WTC11 (cell line): ENCODE measurements at regions not wholly inside any gene's neighbourhood (a gene's known extent, or its start where the extent isn't known, plus 50 kb on each side); places are given as distances from the start of the nearest gene placed in this dataset.

ENCODE experiments used
- ATAC-seq: fragments of 200-7000 bp; cut with Tn5 transposase; 2 replicates; pipeline ENCODE4 v1.10.0; 2021; ENCODE audit warnings: mild to moderate bottlenecking, moderate library complexity
- CTCF ChIA-PET: fragments of 300-600 bp; sonication (Branson Sonifier 250); formaldehyde crosslinking; loops from one replicate; lab custom pipeline; 2021; ENCODE audit warnings: antibody characterized with exemption; lab: Charles Lee
- POLR2A ChIA-PET: fragments of 350-600 bp; sonication (Branson Sonifier 250); formaldehyde crosslinking; loops from one replicate; lab custom pipeline; 2021; ENCODE audit warnings: antibody characterized with exemption; lab: Charles Lee
- DNase-seq: peaks from one replicate; pipeline ENCODE4 v3.0.0; 2021; ENCODE audit warnings: low spot score
- H3K27ac Mint-ChIP-seq: 2 replicates; pipeline ENCODE4 v1.8.0; 2021; ENCODE audit warnings: mixed read lengths
- H3K27me3 Mint-ChIP-seq: 2 replicates; pipeline ENCODE4 v1.8.0; 2021; ENCODE audit warnings: low read depth, mild to moderate bottlenecking, moderate library complexity, mixed read lengths
- H3K36me3 Mint-ChIP-seq: 2 replicates; pipeline ENCODE4 v1.8.0; 2021; ENCODE audit warnings: mixed read lengths
- H3K4me1 Mint-ChIP-seq: 2 replicates; pipeline ENCODE4 v1.8.0; 2022; ENCODE audit warnings: mixed read lengths
- H3K4me3 Mint-ChIP-seq: 2 replicates; pipeline ENCODE4 v1.8.0; 2021; ENCODE audit warnings: mild to moderate bottlenecking, moderate library complexity, mixed read lengths
- H3K9me3 Mint-ChIP-seq: 2 replicates; pipeline ENCODE4 v1.8.0; 2021; ENCODE audit warnings: mixed read lengths
- ATF1 ChIP-seq: sonication (generic); formaldehyde crosslinking; IDR thresholded peaks from 2 replicates; pipeline ENCODE4 v1.8.1; 2023; ENCODE audit warnings: mild to moderate bottlenecking, moderate library complexity, missing genetic modification reagents
- CREB1 ChIP-seq: sonication (generic); formaldehyde crosslinking; IDR thresholded peaks from 2 replicates; pipeline ENCODE4 v1.8.0; 2023; ENCODE audit warnings: mild to moderate bottlenecking, missing genetic modification reagents
- CTCF ChIP-seq: fragments of 200-600 bp; IDR thresholded peaks from 2 replicates; pipeline ENCODE4 v1.8.0; 2022; ENCODE audit warnings: antibody characterized with exemption
- E2F5 ChIP-seq: sonication (generic); formaldehyde crosslinking; IDR thresholded peaks from 2 replicates; pipeline ENCODE4 v1.8.1; 2022; ENCODE audit warnings: mild to moderate bottlenecking, moderate library complexity, missing genetic modification reagents
- ELF4 ChIP-seq: sonication (generic); formaldehyde crosslinking; IDR thresholded peaks from 2 replicates; pipeline ENCODE4 v1.8.1; 2022; ENCODE audit warnings: low read depth, mild to moderate bottlenecking, moderate library complexity, missing genetic modification reagents
- ERG ChIP-seq: fragments of 250-450 bp; sonication (Bioruptor Pico); IDR thresholded peaks from 2 replicates; pipeline ENCODE4 v1.8.0; 2021; ENCODE audit warnings: mild to moderate bottlenecking
- FOXP1 ChIP-seq: sonication (generic); formaldehyde crosslinking; IDR thresholded peaks from 2 replicates; pipeline ENCODE4 v1.8.0; 2022; ENCODE audit warnings: missing genetic modification reagents, mild to moderate bottlenecking, moderate library complexity, borderline replicate concordance
- IRF1 ChIP-seq: sonication (generic); formaldehyde crosslinking; IDR thresholded peaks from 2 replicates; pipeline ENCODE4 v1.8.0; 2023; ENCODE audit warnings: missing genetic modification reagents
- IRF2 ChIP-seq: sonication (generic); formaldehyde crosslinking; IDR thresholded peaks from 2 replicates; pipeline ENCODE4 v1.8.0; 2022; ENCODE audit warnings: low read depth, missing genetic modification reagents, borderline replicate concordance
- JUN ChIP-seq: sonication (generic); formaldehyde crosslinking; IDR thresholded peaks from 2 replicates; pipeline ENCODE4 v1.8.0; 2023; ENCODE audit warnings: mild to moderate bottlenecking, missing genetic modification reagents
- MAX ChIP-seq: sonication (generic); formaldehyde crosslinking; IDR thresholded peaks from 2 replicates; pipeline ENCODE4 v1.8.0; 2022; ENCODE audit warnings: mild to moderate bottlenecking, missing genetic modification reagents
- NFE2L1 ChIP-seq: sonication (generic); formaldehyde crosslinking; IDR thresholded peaks from 2 replicates; pipeline ENCODE4 v1.8.1; 2023; ENCODE audit warnings: missing genetic modification reagents
- NR1H2 ChIP-seq: sonication (generic); formaldehyde crosslinking; IDR thresholded peaks from 2 replicates; pipeline ENCODE4 v1.9.0; 2021; ENCODE audit warnings: mild to moderate bottlenecking, moderate library complexity, missing genetic modification reagents
- NR3C1 ChIP-seq: sonication (generic); formaldehyde crosslinking; conservative IDR thresholded peaks from 2 replicates; pipeline ENCODE4 v1.8.1; 2023; ENCODE audit warnings: low read depth, mild to moderate bottlenecking, missing genetic modification reagents
- SMAD4 ChIP-seq: sonication (generic); formaldehyde crosslinking; IDR thresholded peaks from 2 replicates; pipeline ENCODE4 v1.8.0; 2022; ENCODE audit warnings: mild to moderate bottlenecking, missing genetic modification reagents
- SOX15 ChIP-seq: fragments of 250-450 bp; sonication (Bioruptor Pico); IDR thresholded peaks from 2 replicates; pipeline ENCODE4 v1.9.0; 2021; ENCODE audit warnings: mild to moderate bottlenecking
- TEAD4 ChIP-seq: sonication (generic); formaldehyde crosslinking; IDR thresholded peaks from 2 replicates; pipeline ENCODE4 v1.8.0; 2022; ENCODE audit warnings: mild to moderate bottlenecking, missing genetic modification reagents
- USF2 ChIP-seq: sonication (generic); formaldehyde crosslinking; IDR thresholded peaks from 2 replicates; pipeline ENCODE4 v1.8.1; 2023; ENCODE audit warnings: mild to moderate bottlenecking, missing genetic modification reagents, moderate library complexity
- ZBTB43 ChIP-seq: sonication (generic); formaldehyde crosslinking; IDR thresholded peaks from 2 replicates; pipeline ENCODE4 v1.8.1; 2023; ENCODE audit warnings: mild to moderate bottlenecking, missing genetic modification reagents
- ZNF121 ChIP-seq: sonication (generic); formaldehyde crosslinking; IDR thresholded peaks from 2 replicates; pipeline ENCODE4 v1.8.0; 2023; ENCODE audit warnings: missing genetic modification reagents
- ZNF317 ChIP-seq: sonication (generic); formaldehyde crosslinking; IDR thresholded peaks from 2 replicates; pipeline ENCODE4 v1.8.1; 2023; ENCODE audit warnings: low read depth, mild to moderate bottlenecking, moderate library complexity, missing genetic modification reagents, borderline replicate concordance
- ZNF423 ChIP-seq: fragments of 250-450 bp; sonication (Bioruptor Pico); IDR thresholded peaks from 2 replicates; pipeline ENCODE4 v2.1.2; 2022; ENCODE audit warnings: mild to moderate bottlenecking, moderate library complexity
- ZNF512 ChIP-seq: sonication (generic); formaldehyde crosslinking; IDR thresholded peaks from 2 replicates; pipeline ENCODE4 v1.8.1; 2022; ENCODE audit warnings: missing genetic modification reagents, borderline replicate concordance

- Mint-ChIP-seq H3K36me3 (peaks cover 10% of the 10 kb centered on the region; the same call in 1 of the 2 replicates), H3K9me3 (peaks cover 13% of the 10 kb centered on the region), H3K27ac (no peak overlapping the region), H3K4me1 (peaks cover 6% of the 10 kb centered on the region; the same call in 1 of the 2 replicates), H3K4me3 (no peak overlapping the region), H3K27me3 (no peaks in the 10 kb centered on the region; the same call in 1 of the 2 replicates)
- CTCF ChIA-PET: no interaction called here
- POLR2A ChIA-PET: no interaction called here
- DNase-seq: no peak
- ATAC-seq: no peak
- no peak for TF ChIP-seq ZNF423
- no peak for TF ChIP-seq ERG (CRISPR knock-in tag)
- no peak for TF ChIP-seq ATF1
- TF ChIP-seq JUN (CRISPR knock-in tag): no peak
- TF ChIP-seq TEAD4 (CRISPR knock-in tag): no peak
- no peak for TF ChIP-seq ZNF317
- no peak for TF ChIP-seq IRF2 (CRISPR knock-in tag)
- TF ChIP-seq ZNF121 (CRISPR knock-in tag): no peak
- no peak for TF ChIP-seq NFE2L1 (CRISPR knock-in tag)
- no peak for TF ChIP-seq ELF4
Observed at GRCh38 chr6:63371104-63371715, 51.4 kb upstream of the LGSN start.

- ATAC-seq (no peak), DNase-seq (no peak)
- H3K9me3 Mint-ChIP-seq: peaks cover 14% of the 10 kb centered on the region
- no peak overlapping the region for H3K27ac Mint-ChIP-seq
- peaks cover 6% of the 10 kb centered on the region; the same call in 1 of the 2 replicates for H3K4me1 Mint-ChIP-seq
- CTCF ChIA-PET: no interaction called here
- H3K27me3 Mint-ChIP-seq: no peaks in the 10 kb centered on the region; the same call in 1 of the 2 replicates
- peaks cover 8% of the 10 kb centered on the region; the same call in 1 of the 2 replicates for H3K36me3 Mint-ChIP-seq
- no peak for TF ChIP-seq MAX (CRISPR knock-in tag)
- TF ChIP-seq SMAD4 (CRISPR knock-in tag): no peak
- no peak for TF ChIP-seq SOX15
- TF ChIP-seq ZNF512 (CRISPR knock-in tag): 0 out of 2 replicates have a peak, but pooled peaks have one; percentile 61
- H3K4me3 Mint-ChIP-seq: no peak overlapping the region
- POLR2A ChIA-PET: no interaction called here
Observed at GRCh38 chr6:63372951-63373533, 53.3 kb upstream of the LGSN start.

GRCh38 chr6:63389191-63389844 lies 69.5 kb upstream of the LGSN start:
- peaks cover 9% of the 10 kb centered on the region for H3K36me3 Mint-ChIP-seq
- ChIA-PET CTCF (no interaction called here), POLR2A (no interaction called here)
- H3K9me3 Mint-ChIP-seq: peaks cover 34% of the 10 kb centered on the region
- H3K27ac Mint-ChIP-seq: no peak overlapping the region
- ATAC-seq: no peak
- DNase-seq: no peak
- no peak overlapping the region for H3K4me3 Mint-ChIP-seq
- no peaks in the 10 kb centered on the region for H3K27me3 Mint-ChIP-seq
- H3K4me1 Mint-ChIP-seq: no peaks in the 10 kb centered on the region
- no peak for TF ChIP-seq IRF1 (CRISPR knock-in tag)
- no peak for TF ChIP-seq CREB1 (CRISPR knock-in tag)
- no peak for TF ChIP-seq NR1H2 (CRISPR knock-in tag)
- no peak for TF ChIP-seq E2F5 (CRISPR knock-in tag)
- no peak for TF ChIP-seq USF2
- no peak for TF ChIP-seq CTCF
- no peak for TF ChIP-seq FOXP1 (CRISPR knock-in tag)
- no peak for TF ChIP-seq NR3C1 (CRISPR knock-in tag)
- no peak for TF ChIP-seq ZBTB43 (CRISPR knock-in tag)
